ENCODE measurements at regions not wholly inside any gene's neighbourhood (a gene's known extent, or its start where the extent isn't known, plus 50 kb on each side); places are given as distances from the start of the nearest gene placed in this dataset.

GRCh38 chr16:6447021-6447790, 885.4 kb upstream of the RBFOX1 start:
- no peak for DNase-seq (ENCODE audit: low read depth in 3 of 3, low spot score in 1 of 3)

GRCh38 chr16:6446370-6446769, 886.3 kb upstream of the RBFOX1 start:
- DNase-seq (ENCODE audit: low read depth in 3 of 3, low spot score in 1 of 3), result no peak

- DNase-seq (ENCODE audit: low read depth in 3 of 3, low spot score in 1 of 3), result no peak
Observed at GRCh38 chr16:6439129-6439528, 893.5 kb upstream of the RBFOX1 start.

GRCh38 chr16:6428861-6429260, 903.8 kb upstream of the RBFOX1 start:
- no peak for DNase-seq (ENCODE audit: low read depth in 3 of 3, low spot score in 1 of 3)

GRCh38 chr16:6427621-6428020, 905.0 kb upstream of the RBFOX1 start:
- DNase-seq (ENCODE audit: low read depth in 3 of 3, low spot score in 1 of 3), result no peak

GRCh38 chr16:6407596-6407995, 925.0 kb upstream of the RBFOX1 start:
- no peak for DNase-seq (ENCODE audit: low read depth in 3 of 3, low spot score in 1 of 3)

- DNase-seq (ENCODE audit: low read depth in 3 of 3, low spot score in 1 of 3), result no peak
Observed at GRCh38 chr16:6406028-6406427, 926.6 kb upstream of the RBFOX1 start.

GRCh38 chr16:6382924-6383459, 949.7 kb upstream of the RBFOX1 start:
- DNase-seq (ENCODE audit: low read depth in 3 of 3, low spot score in 1 of 3), result no peak

- no peak for DNase-seq (ENCODE audit: low read depth in 3 of 3, low spot score in 1 of 3)
Observed at GRCh38 chr16:6381896-6382295, 950.7 kb upstream of the RBFOX1 start.

GRCh38 chr16:6377956-6378355, 954.7 kb upstream of the RBFOX1 start:
- DNase-seq (ENCODE audit: low read depth in 3 of 3, low spot score in 1 of 3), result no peak

GRCh38 chr16:6375465-6376075, 957.1 kb upstream of the RBFOX1 start:
- no peak for DNase-seq (ENCODE audit: low read depth in 3 of 3, low spot score in 1 of 3)

- DNase-seq (ENCODE audit: low read depth in 3 of 3, low spot score in 1 of 3), result no peak
Observed at GRCh38 chr16:6374821-6375220, 957.8 kb upstream of the RBFOX1 start.

GRCh38 chr16:6364846-6365245, 967.8 kb upstream of the RBFOX1 start:
- DNase-seq (ENCODE audit: low read depth in 3 of 3, low spot score in 1 of 3), result no peak

GRCh38 chr16:6363896-6364607, 968.6 kb upstream of the RBFOX1 start:
- DNase-seq (ENCODE audit: low read depth in 3 of 3, low spot score in 1 of 3), result no peak

- no peak for DNase-seq (ENCODE audit: low read depth in 3 of 3, low spot score in 1 of 3)
Observed at GRCh38 chr16:6363396-6363795, 969.2 kb upstream of the RBFOX1 start.

GRCh38 chr16:6362321-6362720, 970.3 kb upstream of the RBFOX1 start:
- DNase-seq (ENCODE audit: low read depth in 3 of 3, low spot score in 1 of 3), result no peak

GRCh38 chr16:6360641-6361040, 972.0 kb upstream of the RBFOX1 start:
- DNase-seq (ENCODE audit: low read depth in 3 of 3, low spot score in 1 of 3), result no peak

- no peak for DNase-seq (ENCODE audit: low read depth in 3 of 3, low spot score in 1 of 3)
Observed at GRCh38 chr16:6356911-6357310, 975.7 kb upstream of the RBFOX1 start.

GRCh38 chr16:6349725-6350124, 982.9 kb upstream of the RBFOX1 start:
- no peak for DNase-seq (ENCODE audit: low read depth in 3 of 3, low spot score in 1 of 3)

GRCh38 chr16:6345090-6345489, 987.6 kb upstream of the RBFOX1 start:
- no peak for DNase-seq (ENCODE audit: low read depth in 3 of 3, low spot score in 1 of 3)

- DNase-seq (ENCODE audit: low read depth in 3 of 3, low spot score in 1 of 3), result no peak
Observed at GRCh38 chr16:6343157-6343556, 989.5 kb upstream of the RBFOX1 start.

GRCh38 chr16:6341981-6342380, 990.7 kb upstream of the RBFOX1 start:
- DNase-seq (ENCODE audit: low read depth in 3 of 3, low spot score in 1 of 3), result no peak
